SHP77 treated with DMSO at 0.1 percent for 48 hours (cell line): ENCODE measurements at regions not wholly inside any gene's neighbourhood (a gene's known extent, or its start where the extent isn't known, plus 50 kb on each side); places are given as distances from the start of the nearest gene placed in this dataset.

Experiments
- DNase-seq: peaks from one replicate; lab custom pipeline; 2025; lab: John Stamatoyannopoulos, UW

DNA sequence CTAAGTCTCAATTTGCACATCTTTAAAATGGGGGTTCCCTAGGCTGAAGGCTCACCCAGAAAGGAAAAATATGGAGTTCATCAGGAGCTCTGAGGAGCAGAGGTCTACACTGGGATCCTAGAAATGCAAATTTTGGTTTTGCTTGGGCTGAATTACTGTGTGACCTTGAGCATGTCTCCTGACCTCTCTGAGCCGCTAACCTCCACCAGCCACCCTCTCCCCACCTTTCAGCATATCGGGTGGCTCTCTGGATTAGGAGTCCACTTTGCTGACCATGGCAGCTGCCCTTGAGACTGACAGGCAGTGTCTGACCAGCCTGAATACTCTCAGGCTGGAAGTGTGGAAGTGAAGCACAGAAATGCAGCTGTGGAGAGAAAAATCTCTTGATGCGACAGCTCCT lies 165.9 kb upstream of the LRFN2 start:
- no peak for DNase-seq

- DNase-seq: no peak
Observed at GRCh38 chr6:40744835-40745234, 157.7 kb upstream of the LRFN2 start.

GRCh38 chr6:40743690-40744446 lies 156.7 kb upstream of the LRFN2 start:
- DNase-seq: no peak

GRCh38 chr6:40743226-40743625 lies 156.1 kb upstream of the LRFN2 start:
- DNase-seq: no peak

GRCh38 chr6:40740518-40740917 lies 153.4 kb upstream of the LRFN2 start:
- DNase-seq: no peak

DNA sequence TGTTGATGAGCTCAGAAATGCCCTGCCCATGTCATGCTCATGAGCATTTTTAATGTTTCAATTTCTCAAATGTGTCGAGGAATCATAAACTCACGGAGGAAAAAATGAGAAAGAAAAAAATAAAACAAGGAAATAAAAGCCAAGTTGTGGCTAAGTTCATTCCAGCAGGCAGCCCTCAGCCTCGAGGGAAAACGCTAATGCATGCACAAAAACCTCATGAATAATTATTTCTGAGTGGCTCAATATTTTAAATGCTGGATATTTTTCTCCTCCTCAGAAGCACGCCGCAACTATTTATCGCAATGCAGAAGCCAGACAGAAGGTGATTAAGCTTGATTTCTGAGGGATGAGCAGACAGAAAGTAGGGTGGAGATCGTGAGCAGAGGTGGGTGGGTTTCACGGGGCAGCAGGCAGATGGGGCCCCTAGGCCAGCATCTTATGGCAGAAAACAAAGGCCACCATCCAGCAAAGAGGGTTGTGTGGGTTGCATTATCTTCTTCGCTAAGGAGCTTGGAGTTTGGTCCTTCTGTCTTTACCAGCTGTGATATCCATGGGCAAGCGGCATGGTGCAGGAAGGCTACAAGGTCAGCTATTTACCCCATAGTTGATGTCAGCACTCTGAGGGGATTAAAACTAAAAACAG lies 151.5 kb upstream of the LRFN2 start:
- no peak for DNase-seq

- no peak for DNase-seq
Observed at GRCh38 chr6:40735521-40735920, 148.4 kb upstream of the LRFN2 start.

DNA sequence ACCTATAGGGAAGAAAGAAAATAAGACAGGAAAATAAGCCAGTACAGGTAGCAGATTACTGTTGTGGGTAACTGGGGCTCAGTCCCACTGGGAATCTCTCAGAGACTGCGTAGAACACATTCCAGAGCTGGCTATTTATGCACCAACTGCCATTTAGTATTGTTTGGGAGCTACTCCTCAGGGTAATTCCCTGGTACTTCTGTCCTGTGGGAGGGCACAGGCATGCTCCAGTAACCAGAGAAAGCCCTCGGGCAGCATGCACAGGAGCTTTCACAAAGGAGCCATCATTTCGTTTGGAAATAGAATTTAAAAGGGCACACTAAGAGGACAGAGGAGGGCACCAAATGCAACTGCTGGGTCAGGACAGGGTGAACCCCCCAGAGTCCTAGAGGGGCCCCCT lies 148.0 kb upstream of the LRFN2 start:
- DNase-seq: no peak

DNA sequence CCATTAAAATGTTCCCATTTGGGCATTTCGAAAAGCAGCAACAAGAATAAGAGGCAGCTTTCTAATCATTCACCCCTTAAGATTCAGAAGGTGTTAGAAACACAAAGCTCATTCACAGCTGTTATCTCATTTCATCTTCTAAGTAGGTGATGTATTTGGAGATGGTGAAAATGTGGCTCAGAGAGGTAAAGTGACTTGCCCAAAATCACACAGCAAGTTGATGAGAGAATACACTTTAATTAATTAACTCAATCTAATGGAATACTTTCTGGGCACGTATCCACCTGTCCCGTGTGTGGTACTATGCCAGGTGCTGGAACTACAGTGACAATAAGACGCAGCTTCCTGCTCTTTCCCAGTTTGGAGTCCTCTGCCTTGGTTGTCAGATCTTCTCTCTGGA lies 147.4 kb upstream of the LRFN2 start:
- DNase-seq: no peak

GRCh38 chr6:40733770-40734396 lies 146.7 kb upstream of the LRFN2 start:
- DNase-seq: no peak

DNA sequence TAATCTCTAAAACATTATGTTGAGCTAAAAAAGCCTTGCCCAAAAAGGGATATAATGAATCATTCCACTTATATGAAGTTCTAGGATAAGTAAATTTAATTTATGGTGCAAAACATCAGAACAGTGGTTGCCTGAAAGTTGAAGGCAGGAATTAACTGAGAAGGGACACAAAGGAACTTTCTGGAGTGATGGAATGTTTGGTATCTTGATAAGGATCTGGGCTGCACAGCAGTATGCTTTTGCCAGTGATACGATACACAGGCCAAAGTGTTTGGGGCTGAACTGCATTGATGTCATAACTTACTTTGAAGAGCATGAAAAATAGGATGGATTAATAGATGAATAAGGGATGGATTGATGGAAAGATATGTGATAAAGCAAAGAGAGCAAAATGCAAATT lies 146.1 kb upstream of the LRFN2 start:
- DNase-seq: no peak

DNA sequence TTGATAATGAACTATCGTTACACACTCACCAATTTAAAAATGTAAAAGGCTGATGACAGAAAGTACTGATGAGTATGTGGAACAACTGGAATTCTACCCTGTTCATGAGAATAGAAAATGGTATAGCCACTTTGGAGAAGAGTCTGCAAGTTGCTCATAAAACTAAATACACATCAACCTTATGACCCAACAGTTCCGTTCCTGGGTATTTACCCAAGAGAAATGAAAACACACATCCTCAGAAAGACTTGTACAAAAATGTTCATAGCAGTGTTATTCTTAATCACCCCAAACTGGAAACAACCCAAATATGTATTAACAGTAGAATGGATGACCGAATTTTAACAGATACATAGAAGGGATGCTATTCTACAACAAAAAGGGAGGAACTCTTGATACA lies 145.7 kb upstream of the LRFN2 start:
- DNase-seq: no peak

- no peak for DNase-seq
Observed at GRCh38 chr6:40728643-40729042, 141.5 kb upstream of the LRFN2 start.

GRCh38 chr6:40727271-40727670 lies 140.1 kb upstream of the LRFN2 start:
- DNase-seq: no peak

GRCh38 chr6:40726853-40727252 lies 139.7 kb upstream of the LRFN2 start:
- DNase-seq: no peak

DNA sequence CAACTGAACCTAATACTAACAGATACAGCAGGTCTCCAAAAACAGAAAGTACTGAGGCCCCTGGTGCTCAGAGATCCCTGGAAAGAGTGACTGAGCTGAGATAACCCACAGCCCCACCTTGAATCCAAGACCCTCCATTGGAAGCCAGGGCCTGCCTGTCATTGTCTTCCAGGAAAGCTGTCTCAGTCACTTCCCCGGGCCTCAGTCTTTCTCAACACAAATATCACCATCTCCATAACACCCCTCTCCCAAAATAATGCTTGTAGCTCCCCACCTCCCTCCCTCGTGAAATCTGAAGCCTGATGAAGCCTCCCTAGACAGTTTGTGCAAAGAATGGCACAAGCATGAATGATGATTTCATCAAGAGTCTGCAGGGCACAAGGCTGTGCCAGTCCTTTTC lies 138.2 kb upstream of the LRFN2 start:
- no peak for DNase-seq

DNA sequence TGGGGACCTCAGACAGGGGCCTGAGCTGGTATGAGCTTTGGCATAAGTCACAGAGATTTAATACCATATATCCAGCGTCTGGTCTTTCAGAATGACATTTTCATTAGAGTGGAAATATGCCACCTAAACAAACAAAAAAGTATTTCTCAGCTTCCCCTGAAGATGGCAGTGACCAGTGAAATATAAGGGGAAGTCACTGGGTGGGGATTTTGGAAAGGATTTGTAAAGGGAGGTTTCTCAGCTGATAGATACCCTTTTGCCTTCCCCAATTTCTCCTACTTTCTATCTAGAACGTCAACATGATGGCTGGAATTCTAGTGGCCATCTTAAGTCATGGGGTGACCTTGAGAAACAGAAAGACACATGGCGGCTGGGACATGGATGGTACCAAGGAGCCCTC lies 137.7 kb upstream of the LRFN2 start:
- DNase-seq: no peak

DNA sequence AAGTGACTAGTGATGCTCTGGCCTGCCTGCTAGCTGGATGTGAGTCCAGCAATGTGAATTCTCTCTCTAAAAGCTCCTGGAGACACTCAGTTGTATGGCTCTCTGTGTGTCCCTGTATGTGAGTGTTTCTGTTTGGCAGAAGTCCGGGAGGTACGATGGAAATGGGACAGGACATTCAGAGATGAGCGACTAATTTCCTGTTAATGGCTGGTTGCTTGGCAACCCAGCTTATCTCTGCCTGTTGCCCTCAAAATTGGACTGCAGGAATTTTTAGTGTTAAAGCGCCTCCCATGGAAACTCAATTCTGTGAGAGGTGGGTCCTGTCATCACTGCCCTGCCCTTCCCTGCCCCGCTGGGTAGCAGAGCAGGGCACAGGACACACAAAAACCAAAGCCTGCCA lies 136.8 kb upstream of the LRFN2 start:
- DNase-seq: no peak

DNA sequence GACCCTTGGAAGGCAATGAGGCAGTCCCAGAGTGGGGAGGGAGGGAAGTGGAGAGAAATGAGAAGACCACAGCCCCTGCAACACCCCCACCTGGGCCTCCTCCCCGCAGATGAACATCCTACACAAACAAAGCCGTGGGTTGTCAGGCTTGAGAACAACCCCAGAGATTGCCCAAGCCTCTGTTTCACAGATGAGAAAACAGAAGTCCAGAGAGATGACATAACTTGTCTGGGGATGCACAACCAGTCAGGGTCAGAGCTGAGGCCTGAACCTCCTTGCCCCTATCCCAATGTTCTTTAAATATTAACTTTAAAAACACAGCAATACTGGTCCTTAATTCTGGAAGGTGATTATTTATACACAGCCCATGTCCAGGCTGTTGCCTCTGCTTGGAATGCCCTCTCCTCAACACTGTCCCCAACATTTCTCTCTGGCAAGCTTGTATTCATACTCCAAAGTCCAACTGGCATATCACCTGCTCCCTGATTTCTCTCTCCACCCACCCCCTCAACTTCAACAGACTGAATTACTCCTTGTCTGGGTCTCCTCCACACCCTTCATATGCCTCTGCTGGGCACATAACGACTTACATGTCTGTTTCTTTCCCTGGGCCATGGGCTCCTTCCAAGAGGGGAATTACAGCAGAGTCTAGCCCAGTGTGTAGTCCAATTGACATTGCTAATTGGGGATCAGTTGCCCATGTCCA lies 135.5 kb upstream of the LRFN2 start:
- no peak for DNase-seq

- no peak for DNase-seq
Observed at GRCh38 chr6:40722091-40722490, 134.9 kb upstream of the LRFN2 start.

DNA sequence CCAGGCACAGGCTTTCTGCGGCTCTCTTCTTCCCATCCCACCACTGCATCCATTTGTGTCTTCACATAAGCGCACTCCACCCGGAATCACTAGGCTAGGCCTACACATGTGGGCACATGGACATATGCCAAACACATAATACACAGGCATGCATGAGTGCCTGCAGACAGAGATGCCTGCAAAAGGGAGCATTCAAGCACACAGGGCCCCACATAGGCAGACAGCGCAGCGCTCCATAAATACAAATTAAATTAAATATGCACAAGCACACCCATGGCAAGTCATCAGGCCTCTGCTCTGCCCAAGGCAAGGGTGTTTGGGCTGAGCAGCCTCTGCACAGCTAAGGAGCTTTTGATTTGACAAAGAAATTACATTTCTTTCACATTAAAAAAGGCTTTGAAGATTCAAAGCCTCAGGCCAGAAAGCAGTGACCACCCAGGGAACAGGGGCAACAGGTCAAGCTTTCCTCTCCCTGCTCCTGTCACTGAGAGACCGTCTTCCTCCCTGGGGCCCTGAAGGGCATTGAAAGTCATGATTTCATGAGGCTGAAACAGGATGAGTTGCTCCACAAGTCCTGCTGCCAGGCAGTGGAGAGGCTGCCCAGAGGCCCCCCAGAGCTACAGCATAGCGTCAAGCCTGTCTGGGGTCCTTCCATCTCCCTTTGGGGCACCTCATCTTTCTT lies 134.2 kb upstream of the LRFN2 start:
- no peak for DNase-seq

- no peak for DNase-seq
Observed at GRCh38 chr6:40720375-40720748, 133.2 kb upstream of the LRFN2 start.
